GM04504 (cell line): ENCODE measurements at regions not wholly inside any gene's neighbourhood (a gene's known extent, or its start where the extent isn't known, plus 50 kb on each side); places are given as distances from the start of the nearest gene placed in this dataset.

ENCODE experiments used
- DNase-seq: peaks from one replicate; pipeline ENCODE4 v3.0.0-alpha.2; 2012; ENCODE audit warnings: low read depth

- DNase-seq: peak; percentile 17
Observed at GRCh38 chr18:67232406-67232805, 284.1 kb downstream of the DSEL start.

- DNase-seq: no peak
Observed at GRCh38 chr18:67222887-67223286, 293.6 kb downstream of the DSEL start.

DNA sequence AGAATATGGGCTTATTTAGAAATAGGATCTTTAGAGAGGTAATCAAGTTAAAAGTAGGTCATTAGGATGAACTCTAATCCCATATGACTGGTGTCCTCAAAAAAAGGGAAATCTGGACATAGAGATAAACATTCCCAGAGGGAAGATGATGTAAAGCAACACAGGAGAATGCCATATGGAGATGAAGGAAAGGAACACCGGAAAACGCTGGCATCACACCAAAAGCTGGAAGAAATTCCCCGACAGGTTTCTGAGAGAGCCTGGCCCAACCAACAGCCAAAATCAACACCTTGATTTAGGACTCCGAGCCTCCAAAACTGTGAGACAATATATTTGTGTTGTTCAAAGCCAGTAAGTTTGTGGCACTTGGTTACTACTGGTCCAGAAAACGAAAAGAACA is 296.7 kb downstream of the DSEL start:
- no peak for DNase-seq

DNA sequence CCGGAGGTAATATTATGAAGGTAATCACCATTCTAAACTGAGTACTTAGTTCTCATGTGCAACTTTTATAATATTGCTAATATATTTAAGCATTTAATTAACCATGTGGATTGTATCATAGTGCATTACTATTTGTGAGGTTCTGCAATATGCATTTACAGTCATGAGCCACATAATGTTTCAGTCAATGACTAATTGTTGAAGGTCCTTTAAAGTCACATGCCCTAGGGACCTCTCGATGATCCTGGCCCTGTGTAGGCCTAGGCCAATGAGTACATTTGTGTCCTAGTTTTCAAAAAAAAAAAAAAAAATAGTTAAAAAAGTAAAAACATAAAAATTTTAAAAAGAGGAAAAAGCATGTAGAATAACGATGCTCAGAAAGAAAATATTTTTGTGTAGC is 298.0 kb downstream of the DSEL start:
- DNase-seq: no peak

GRCh38 chr18:67217551-67218166 is 298.9 kb downstream of the DSEL start:
- DNase-seq: peak; percentile 32

- no peak for DNase-seq
Observed at GRCh38 chr18:67216846-67217245, 299.7 kb downstream of the DSEL start.

DNA sequence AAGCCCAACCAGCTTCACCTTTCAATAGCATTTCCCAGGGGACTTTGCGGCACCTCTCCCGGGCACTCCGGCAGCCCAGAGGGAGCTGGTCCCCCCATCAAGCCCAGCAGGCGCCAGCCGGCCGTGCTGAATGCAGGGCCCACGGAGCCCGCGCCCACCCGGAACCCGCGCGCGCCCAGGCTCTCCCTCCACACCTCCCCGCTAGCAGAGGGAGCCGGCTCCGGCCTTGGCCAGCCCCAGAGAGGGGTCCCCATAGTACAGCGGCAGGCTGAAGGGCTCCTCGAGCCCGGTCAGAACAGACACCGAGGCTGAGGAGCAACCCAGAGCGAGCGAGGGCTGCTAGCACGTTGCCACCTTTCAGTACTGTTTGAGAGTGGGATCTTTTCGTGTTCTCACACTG is 300.8 kb downstream of the DSEL start:
- DNase-seq: no peak

DNA sequence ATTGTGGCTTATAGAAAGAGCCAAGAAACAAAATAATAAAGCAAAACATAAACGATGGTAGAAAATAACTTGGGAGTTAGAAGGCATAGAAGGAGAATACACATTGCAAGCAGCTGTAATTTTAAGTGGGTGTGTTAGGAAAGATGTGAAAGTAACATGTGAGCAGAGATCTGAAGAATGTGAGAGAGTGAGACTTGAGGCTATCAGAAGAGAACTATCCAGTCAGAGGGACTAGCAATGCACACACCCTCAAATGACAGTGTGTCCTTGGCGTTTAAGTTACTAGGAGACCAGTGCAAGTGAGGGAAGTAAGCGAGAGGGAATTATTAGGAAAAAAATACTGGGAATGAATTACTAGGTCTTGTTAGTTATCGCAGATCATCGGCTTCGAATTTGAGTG is 304.9 kb downstream of the DSEL start:
- DNase-seq: no peak

DNA sequence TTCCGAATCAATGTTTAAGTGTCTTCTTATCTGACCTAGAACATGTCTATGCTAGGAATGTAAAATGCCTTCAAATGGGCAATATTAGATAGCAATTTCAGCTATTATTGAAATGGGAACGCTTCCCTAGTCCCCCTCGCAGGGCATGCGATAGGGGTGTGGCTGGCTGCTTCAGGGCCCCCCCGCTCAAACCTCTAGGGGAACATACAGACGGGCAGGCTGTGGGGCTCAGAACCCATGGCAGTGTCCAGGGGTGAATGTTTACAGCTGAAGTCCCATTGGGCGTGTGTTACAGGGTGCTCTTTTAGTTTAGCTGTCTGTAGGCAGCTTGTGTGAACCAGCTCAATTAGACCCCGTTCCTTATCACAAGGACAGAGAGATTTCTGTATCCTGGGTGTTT is 315.9 kb downstream of the DSEL start:
- no peak for DNase-seq

GRCh38 chr18:67199993-67200617 is 316.4 kb downstream of the DSEL start:
- peak; percentile 32 for DNase-seq

DNA sequence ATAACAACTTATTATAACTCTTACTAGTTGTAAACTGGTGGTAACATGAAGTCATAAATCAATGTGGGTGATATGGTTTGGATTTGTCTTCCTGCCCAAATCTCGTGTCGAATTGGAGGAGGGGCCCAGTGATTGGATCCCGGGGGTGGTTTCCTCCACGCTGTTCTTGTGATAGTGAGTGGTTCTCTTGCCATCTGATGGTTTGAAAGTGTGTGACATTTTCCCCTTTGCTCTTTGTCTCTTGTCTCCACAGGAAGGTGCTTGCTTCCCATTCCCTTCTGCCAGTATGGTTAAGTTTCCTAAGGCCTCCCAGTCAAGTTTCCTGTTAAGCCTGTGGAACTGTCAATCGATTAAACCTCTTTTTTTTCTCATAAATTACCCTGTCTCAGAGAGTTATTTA is 321.6 kb downstream of the DSEL start:
- DNase-seq: no peak

DNA sequence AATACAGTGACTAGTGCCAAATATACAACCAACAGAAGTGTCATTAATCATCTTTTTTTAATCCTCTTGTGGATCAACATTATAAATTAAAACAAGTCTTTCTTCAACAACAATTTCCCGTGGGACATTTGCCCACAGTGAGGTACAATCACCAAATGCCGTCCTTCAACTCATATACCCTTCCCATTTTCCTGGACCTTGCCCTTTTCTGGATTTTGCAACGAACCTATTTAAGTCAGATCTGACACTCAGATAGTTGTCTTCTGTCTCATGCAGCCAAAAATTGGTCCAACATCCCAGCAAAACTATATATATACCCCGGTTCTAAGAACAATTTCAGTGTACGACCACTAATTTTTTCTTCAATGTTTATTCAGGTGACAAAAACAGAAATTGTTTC is 324.0 kb downstream of the DSEL start:
- DNase-seq: no peak

- no peak for DNase-seq
Observed at GRCh38 chr18:67183398-67183797, 333.1 kb downstream of the DSEL start.

DNA sequence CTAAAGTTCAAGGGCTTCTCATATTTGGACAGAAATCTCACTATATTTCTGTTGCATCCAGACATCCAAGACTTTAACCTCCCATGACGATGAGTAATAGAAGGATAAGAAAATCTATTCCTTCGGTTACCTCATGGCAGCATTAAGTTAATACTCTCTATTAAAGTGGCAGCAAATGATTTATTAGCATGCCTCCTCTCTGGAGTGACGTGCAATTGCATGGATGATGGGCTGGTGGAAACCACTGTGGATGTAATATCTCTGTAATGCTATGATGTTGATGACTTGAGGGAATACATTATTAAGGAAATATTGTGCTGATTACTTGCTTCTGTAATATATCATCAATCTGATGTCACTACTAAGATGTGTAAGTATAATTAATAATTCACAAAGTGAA is 336.8 kb downstream of the DSEL start:
- DNase-seq: no peak

DNA sequence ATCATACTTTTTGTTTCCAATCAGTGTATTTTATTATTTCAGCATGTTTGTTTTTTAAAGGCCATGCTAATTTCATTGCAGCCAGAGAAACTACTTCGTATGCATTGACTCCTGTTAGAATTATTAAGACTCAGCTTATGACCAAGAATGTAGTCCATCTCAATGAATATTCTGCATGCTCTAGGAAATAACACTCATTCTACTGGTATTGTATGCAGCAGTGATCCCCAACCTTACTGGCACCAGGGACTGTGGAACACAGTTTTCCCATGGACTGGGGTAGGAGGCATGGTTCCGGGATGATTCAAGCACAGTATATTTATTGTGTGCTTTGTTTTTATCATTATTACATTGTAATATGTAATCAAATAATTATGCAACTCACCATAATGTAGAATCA is 356.9 kb downstream of the DSEL start:
- no peak for DNase-seq

DNA sequence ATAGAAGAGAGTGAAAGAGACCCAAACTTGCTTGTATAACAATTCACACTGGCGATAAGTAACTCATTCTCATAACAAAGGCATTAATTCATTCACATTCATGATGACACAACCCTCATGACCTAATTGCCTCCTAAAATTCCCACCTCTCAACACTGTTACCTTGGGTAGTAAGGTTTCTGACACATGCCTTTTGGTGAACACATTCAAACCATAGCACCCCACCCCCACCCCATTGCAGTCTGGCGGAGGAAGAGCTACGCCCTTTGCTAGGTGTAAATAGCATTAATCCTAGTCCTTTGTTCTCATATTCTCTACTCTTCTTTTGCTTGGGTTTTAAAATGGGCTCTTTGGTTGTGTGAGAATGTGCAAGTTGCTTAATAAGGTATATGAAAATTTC is 361.5 kb downstream of the DSEL start:
- no peak for DNase-seq

DNA sequence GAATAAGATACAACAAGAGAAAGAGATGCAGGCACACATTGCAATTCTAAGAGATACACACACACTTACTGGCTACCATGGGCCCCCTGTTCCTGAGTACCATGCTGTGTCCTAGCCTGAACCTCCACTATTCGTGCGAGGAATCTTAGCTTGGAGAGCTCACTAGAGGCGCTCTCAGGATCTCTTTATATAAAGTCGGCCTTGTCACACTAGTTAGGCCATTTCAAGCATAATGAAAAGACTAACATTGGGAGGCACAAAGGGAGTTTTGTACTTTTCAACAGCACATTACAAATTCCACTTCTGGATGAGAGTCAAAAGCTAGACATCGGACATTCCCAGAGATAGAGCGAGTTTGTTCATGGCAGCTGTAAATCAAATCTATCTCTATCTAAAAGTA is 365.2 kb downstream of the DSEL start:
- DNase-seq: no peak

DNA sequence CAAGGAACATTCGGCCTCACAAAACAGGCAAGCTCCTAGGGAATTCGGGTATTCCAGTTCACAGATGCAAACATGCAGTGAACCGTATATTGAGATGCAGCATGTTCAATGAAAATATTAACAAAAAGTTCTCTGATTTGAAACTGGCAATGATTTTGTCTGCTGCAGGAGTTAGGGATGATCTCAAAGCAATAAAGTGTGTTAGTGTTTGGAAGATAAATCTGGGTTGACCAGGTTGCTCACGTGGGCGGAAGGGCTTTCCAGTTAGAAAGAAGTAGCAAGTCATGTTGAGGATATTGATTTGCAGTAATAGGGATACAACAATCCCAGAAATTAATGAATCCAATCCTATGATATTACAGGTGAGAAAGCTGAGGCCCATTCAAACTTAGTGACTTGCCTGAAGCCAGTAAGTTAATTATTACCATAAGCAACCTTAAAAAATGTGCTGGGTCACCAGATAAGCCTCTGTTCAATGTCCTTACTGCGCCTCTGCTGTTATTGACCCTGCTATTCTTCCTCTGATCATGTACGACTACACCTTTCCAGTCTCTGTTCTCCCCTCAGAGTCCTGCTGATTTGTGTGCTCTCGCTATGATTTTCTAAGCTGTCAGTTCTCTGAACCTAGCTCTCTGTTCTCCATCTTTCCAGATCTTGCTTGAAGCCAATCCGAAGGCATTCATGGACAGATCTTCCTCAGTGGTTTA is 370.8 kb downstream of the DSEL start:
- no peak for DNase-seq

DNA sequence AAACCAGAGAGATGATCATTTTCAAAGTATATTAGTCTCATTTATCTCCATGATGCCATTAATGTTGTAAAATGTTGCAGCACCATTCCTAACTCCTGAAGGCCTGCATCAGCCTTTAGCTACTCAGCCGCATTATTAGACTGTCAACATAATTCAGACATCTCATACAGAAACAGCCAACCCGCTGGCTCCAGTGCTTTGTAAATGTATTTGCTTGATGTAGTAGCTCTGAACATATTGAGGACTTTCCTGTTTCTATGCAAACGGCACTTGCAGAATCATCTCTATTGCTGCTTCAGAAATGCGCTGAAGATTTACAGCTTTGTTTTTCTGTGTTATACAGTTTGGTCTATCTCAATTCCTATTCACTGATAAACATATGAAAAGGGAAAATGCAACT is 372.2 kb downstream of the DSEL start:
- DNase-seq: no peak

DNA sequence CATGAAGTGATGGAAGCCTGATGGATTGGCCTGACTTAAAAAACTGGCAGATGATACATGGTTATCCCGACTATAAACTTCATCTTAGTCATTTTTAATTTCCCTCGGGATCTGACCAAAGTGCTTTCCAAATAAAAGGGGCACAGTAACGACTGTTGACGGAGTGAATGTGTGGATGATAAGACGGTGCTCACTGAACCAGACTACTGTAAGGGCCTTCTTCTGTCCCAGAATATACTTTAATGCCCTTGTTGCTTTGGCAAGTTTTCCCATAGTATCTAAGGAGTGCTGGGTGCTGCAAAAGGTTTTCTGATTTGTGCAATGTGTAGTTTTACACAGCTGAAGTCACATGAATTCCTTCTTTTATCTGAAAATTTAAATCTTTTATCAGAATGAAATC is 373.5 kb downstream of the DSEL start:
- no peak for DNase-seq

DNA sequence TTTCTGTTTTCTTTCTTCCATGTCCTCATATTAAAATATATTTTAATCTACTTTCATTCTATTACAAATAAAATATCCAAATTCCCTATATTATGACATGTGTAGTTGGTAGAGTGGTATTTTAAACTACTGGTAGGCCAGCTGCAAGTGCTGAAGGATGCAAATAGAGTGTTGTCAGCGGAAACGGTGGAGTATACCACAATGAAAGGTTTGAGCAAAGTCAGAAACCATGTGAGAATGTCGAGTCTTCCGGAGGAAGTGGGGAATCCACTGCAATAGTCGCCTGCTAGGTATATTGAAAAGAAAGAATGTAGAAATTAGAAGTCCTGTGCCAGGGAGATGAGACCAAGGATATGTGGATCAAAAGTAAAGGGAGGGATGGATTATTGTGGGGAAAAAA is 373.9 kb downstream of the DSEL start:
- no peak for DNase-seq

DNA sequence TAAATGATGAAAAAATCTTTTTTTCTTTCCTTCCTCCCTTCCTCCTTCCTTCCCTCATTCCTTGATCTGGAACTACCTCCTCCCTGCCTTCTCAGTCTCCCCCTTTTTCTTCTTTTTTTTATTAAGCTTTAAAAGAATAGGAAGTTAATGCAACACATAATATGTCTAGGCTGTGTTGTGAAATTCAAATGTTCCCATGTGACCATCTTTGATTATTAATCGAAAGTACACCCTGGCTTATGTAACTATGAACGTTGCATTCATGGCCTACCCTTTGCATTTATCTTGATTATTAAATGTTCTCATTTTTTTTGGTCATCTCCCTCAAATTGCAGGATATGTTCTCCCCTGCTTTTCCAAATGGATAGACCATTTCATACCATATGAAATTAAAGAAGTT is 376.0 kb downstream of the DSEL start:
- DNase-seq: no peak

DNA sequence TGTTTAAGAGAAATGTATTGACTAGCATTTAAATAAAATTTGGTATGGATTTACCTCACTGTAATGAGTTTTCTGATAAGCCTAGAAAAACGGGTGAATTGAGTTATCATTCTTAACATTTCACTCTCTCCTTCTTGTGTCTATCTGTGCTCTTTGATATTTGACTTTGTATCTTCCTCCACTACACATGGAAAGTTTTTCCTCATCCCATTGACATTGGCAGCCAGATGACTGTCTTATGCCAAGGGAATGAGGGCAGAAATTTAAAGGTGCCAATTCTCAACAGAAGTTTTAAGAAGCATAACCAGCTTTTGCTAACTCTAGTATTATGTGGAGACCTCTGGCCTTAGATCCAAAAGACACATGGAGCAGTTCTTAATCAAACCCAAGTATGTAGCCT is 376.6 kb downstream of the DSEL start:
- DNase-seq: no peak

GRCh38 chr18:67135981-67136380 is 380.5 kb downstream of the DSEL start:
- no peak for DNase-seq
